ENCODE measurements at regions not wholly inside any gene's neighbourhood (a gene's known extent, or its start where the extent isn't known, plus 50 kb on each side); places are given as distances from the start of the nearest gene placed in this dataset.

DNA sequence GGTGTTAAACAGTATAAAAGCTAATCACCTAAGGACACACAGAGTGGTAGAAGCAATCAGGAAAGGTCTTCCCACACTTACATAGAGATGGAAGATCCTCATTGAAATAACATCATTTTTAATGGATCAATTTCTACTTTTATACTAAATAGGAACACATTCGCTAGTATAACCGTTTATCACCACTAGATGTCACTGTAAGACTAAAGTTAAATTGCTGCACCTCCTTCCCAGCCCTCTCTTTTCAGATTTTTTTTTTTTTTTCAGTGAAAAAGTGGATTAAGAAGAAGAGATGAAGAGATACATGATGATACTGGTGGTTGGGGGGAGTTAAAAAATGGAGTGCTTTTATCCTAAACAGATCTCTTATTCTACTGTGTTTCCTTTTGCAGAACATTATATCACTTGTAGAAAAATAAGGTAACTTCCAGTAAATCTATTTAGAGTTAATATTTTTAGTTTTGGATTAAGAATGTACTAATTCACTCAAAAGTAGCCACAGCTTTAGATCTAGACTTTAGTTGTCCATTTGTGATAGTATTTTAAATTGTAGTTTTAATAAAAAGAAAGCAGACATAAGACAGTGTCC, 116.9 kb upstream of the ARRDC3 start:
- no peaks in the 10 kb centered on the region for H4K20me1 ChIP-seq (replicated peaks; ENCODE audit: insufficient read depth)
- no peak overlapping the region for H3K4me3 ChIP-seq
- H3K27ac ChIP-seq (ENCODE audit: low read depth): no peak overlapping the region
- DNase-seq (ENCODE audit: low spot score): peak; percentile 83
- no peaks in the 10 kb centered on the region for H3K36me3 ChIP-seq (ENCODE audit: insufficient read depth)
- H3K4me2 ChIP-seq: no peak overlapping the region
- H3K9me3 Mint-ChIP-seq: no peaks in the 10 kb centered on the region
- no peaks in the 10 kb centered on the region for H3K27me3 Mint-ChIP-seq (ENCODE audit: insufficient read depth, low read depth, poor library complexity)
- H3K36me3 Mint-ChIP-seq (ENCODE audit: low read depth): no peaks in the 10 kb centered on the region
- no peaks in the 10 kb centered on the region for H3F3A ChIP-seq (replicated peaks; ENCODE audit: low read depth)
- no peaks in the 10 kb centered on the region for H3K79me2 ChIP-seq (replicated peaks; ENCODE audit: insufficient read depth)
- H3K27me3 ChIP-seq (ENCODE audit: insufficient read depth): no peaks in the 10 kb centered on the region
- peaks cover 17% of the 10 kb centered on the region; the same call in 2 of the 3 replicates for H3K4me1 Mint-ChIP-seq
- peaks cover 5% of the 10 kb centered on the region for H3K4me1 ChIP-seq (ENCODE audit: insufficient read depth)
- H2AFZ ChIP-seq: no peak overlapping the region
- no peak for TF ChIP-seq STAT1 (IDR thresholded peaks at IDR 0.05; ENCODE audit: unreplicated experiment)
- TF ChIP-seq, protein P1, sequence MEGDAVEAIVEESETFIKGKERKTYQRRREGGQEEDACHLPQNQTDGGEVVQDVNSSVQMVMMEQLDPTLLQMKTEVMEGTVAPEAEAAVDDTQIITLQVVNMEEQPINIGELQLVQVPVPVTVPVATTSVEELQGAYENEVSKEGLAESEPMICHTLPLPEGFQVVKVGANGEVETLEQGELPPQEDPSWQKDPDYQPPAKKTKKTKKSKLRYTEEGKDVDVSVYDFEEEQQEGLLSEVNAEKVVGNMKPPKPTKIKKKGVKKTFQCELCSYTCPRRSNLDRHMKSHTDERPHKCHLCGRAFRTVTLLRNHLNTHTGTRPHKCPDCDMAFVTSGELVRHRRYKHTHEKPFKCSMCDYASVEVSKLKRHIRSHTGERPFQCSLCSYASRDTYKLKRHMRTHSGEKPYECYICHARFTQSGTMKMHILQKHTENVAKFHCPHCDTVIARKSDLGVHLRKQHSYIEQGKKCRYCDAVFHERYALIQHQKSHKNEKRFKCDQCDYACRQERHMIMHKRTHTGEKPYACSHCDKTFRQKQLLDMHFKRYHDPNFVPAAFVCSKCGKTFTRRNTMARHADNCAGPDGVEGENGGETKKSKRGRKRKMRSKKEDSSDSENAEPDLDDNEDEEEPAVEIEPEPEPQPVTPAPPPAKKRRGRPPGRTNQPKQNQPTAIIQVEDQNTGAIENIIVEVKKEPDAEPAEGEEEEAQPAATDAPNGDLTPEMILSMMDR (conservative IDR thresholded peaks at IDR 0.05; ENCODE audit: low read depth in 2 of 2): peak; percentile 67 to 90
- ATAC-seq: peak; percentile 60
- H3K4me3 Mint-ChIP-seq: no peak overlapping the region
- H3K27ac Mint-ChIP-seq: no peak overlapping the region
- no peaks in the 10 kb centered on the region for H3K9me2 ChIP-seq (ENCODE audit: insufficient read depth)

DNA sequence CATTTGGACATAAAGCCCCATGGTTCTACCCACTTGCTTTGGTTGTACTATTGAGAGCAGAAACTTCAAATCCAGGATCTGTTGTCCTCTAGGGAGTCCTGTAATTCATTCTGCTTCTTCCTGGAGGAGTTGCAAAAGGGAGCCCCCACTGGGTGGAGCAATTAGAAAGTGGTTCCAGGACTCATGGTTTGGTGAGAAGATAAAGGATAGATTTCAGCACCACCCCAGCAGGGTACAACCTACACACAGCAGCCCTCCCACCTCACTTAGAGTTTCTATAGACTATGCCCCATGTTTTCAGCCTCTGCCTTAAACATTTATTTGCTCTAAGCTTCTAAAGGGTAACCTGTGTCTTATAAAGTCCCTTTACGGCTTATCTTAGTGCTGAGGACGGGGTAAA, 112.6 kb upstream of the ARRDC3 start:
- no peak overlapping the region for H2AFZ ChIP-seq
- no peak overlapping the region for H3K4me3 Mint-ChIP-seq
- H3K4me3 ChIP-seq: no peak overlapping the region
- DNase-seq (ENCODE audit: low spot score) (peak; percentile 13), ATAC-seq (peak; percentile 69)
- H3K4me1 Mint-ChIP-seq: peaks cover 15% of the 10 kb centered on the region; the same call in 2 of the 3 replicates
- no peaks in the 10 kb centered on the region for H3K27me3 Mint-ChIP-seq (ENCODE audit: insufficient read depth, low read depth, poor library complexity)
- H4K20me1 ChIP-seq (replicated peaks; ENCODE audit: insufficient read depth): no peaks in the 10 kb centered on the region
- H3K4me2 ChIP-seq: no peak overlapping the region
- no peaks in the 10 kb centered on the region for H3K36me3 Mint-ChIP-seq (ENCODE audit: low read depth)
- no peak overlapping the region for H3K27ac ChIP-seq (ENCODE audit: low read depth)
- H3K79me2 ChIP-seq (replicated peaks; ENCODE audit: insufficient read depth): no peaks in the 10 kb centered on the region
- H3F3A ChIP-seq (replicated peaks; ENCODE audit: low read depth): no peaks in the 10 kb centered on the region
- H3K9me3 Mint-ChIP-seq: no peaks in the 10 kb centered on the region
- no peaks in the 10 kb centered on the region for H3K36me3 ChIP-seq (ENCODE audit: insufficient read depth)
- no peaks in the 10 kb centered on the region for H3K9me2 ChIP-seq (ENCODE audit: insufficient read depth)
- no peaks in the 10 kb centered on the region for H3K27me3 ChIP-seq (ENCODE audit: insufficient read depth)
- H3K27ac Mint-ChIP-seq: no peak overlapping the region
- peaks cover 7% of the 10 kb centered on the region; the same call in 1 of the 2 replicates for H3K4me1 ChIP-seq (ENCODE audit: insufficient read depth)
- TF ChIP-seq, protein P2, sequence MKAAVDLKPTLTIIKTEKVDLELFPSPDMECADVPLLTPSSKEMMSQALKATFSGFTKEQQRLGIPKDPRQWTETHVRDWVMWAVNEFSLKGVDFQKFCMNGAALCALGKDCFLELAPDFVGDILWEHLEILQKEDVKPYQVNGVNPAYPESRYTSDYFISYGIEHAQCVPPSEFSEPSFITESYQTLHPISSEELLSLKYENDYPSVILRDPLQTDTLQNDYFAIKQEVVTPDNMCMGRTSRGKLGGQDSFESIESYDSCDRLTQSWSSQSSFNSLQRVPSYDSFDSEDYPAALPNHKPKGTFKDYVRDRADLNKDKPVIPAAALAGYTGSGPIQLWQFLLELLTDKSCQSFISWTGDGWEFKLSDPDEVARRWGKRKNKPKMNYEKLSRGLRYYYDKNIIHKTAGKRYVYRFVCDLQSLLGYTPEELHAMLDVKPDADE (IDR thresholded peaks at IDR 0.05): no peak
- TF ChIP-seq ZNF331 (CRISPR knock-in tag; IDR thresholded peaks at IDR 0.05; ENCODE audit: low read depth) (no peak), EZH2phosphoT487 (IDR thresholded peaks at IDR 0.05; ENCODE audit: unreplicated experiment) (no peak), STAT1 (IDR thresholded peaks at IDR 0.05; ENCODE audit: unreplicated experiment) (no peak), NANOG (IDR thresholded peaks at IDR 0.05; ENCODE audit: borderline replicate concordance) (no peak)
- TF ChIP-seq, protein P1 (conservative IDR thresholded peaks at IDR 0.05; ENCODE audit: low read depth in 2 of 2): no peak
- TF ChIP-seq, protein P3, sequence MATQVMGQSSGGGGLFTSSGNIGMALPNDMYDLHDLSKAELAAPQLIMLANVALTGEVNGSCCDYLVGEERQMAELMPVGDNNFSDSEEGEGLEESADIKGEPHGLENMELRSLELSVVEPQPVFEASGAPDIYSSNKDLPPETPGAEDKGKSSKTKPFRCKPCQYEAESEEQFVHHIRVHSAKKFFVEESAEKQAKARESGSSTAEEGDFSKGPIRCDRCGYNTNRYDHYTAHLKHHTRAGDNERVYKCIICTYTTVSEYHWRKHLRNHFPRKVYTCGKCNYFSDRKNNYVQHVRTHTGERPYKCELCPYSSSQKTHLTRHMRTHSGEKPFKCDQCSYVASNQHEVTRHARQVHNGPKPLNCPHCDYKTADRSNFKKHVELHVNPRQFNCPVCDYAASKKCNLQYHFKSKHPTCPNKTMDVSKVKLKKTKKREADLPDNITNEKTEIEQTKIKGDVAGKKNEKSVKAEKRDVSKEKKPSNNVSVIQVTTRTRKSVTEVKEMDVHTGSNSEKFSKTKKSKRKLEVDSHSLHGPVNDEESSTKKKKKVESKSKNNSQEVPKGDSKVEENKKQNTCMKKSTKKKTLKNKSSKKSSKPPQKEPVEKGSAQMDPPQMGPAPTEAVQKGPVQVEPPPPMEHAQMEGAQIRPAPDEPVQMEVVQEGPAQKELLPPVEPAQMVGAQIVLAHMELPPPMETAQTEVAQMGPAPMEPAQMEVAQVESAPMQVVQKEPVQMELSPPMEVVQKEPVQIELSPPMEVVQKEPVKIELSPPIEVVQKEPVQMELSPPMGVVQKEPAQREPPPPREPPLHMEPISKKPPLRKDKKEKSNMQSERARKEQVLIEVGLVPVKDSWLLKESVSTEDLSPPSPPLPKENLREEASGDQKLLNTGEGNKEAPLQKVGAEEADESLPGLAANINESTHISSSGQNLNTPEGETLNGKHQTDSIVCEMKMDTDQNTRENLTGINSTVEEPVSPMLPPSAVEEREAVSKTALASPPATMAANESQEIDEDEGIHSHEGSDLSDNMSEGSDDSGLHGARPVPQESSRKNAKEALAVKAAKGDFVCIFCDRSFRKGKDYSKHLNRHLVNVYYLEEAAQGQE (IDR thresholded peaks at IDR 0.05; ENCODE audit: unreplicated experiment): no peak

Data from GM23338 (cell line).